ENCODE measurements at regions not wholly inside any gene's neighbourhood (a gene's known extent, or its start where the extent isn't known, plus 50 kb on each side); places are given as distances from the start of the nearest gene placed in this dataset.

DNA sequence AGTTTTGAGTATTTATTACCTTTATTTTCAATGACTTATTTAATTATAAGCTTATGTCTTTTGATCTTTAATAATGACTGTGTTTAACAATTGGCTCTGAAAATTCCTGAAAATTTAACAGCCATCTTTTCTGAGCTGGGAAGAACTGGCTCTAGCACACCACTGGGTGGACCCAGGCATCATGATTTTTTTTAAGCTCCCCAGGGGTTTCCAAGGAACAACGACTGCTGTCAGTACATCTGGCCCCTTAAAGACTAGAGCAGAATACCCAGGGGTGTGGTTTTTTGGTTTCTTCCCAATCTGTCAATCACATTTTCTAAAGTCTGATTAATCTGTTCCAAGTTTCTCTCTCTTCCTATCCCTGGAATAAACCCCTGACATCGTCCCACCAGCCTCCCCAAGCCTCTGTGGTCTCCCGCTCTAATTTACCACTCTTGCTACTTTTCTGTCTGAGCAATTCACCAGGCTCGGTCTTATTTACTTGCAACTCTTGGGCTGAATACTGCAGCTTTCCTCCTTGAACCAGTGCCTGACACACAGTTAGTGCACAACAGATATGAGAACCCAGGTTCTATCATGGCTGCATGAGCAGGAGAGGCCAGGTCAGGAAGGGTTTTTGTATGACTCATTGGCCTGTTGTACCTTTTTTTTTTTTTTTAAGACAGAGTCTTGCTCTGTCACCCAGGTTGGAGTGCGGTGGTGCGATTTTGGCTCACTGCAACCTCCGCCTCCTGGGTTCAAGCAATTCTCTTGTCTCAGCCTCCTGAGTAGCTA lies 321.9 kb downstream of the ZSWIM6 start:
- no peak for DNase-seq

DNA sequence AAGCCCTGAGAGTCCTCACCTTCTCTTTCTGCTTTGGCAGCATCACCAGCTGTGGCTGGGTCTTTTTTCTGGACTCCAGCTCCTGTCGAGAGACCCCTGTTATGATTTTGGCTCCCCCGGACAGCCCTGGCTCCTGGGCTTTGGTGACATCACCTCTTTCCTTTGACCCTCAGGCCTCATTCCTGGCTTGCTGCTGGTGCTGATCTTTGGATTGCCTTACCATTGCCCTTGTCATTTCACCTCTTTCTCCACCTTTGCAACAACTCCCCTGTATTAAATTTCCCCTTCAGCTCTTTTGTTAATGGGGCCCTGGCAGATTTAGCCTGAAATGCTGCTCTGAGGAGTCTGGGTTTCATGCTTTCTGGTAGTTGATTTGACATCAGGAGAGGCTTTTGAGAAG lies 322.8 kb downstream of the ZSWIM6 start:
- DNase-seq: no peak

DNA sequence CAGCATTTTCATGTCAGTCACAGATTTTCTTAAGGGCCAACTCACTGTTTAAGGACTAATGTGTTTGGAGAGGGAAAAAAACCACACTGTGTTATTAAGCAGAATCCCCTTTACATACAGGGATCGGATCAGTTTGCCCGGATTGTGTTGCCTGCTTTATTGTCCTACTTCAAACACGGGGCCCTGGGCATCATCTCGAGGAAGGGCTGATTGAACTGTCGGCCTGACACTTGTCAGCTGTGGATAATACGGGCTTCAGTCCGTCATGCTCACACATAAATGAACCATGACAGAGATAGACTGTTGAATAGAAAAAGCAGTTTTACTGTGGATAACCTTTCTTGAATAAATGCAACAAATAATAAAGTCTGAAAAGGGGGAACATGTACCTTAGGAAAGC lies 325.0 kb downstream of the ZSWIM6 start:
- DNase-seq: no peak

- no peak for DNase-seq
Observed at GRCh38 chr5:61657686-61658085, 325.6 kb downstream of the ZSWIM6 start.

DNA sequence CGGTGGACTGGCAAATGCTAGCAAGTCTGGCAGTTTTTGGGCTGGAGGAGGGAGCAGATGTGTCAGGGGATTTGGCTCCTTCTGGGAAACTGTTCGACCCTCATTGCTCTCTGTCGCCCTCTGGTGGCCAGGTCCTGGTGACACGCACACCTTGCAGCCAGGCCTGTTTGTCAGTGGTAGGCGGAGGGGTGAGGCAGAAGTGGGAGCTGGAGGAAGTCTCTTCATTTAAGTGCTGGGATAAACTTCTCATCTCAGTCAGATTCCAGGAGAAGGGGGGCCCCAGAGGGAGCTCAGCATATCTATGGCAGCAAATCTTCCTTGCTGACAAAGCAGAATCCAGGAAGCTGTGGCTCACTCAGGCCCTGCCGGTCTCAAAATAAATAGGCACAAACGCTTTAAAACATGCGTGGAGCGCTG lies 326.5 kb downstream of the ZSWIM6 start:
- DNase-seq: peak; percentile 86

DNA sequence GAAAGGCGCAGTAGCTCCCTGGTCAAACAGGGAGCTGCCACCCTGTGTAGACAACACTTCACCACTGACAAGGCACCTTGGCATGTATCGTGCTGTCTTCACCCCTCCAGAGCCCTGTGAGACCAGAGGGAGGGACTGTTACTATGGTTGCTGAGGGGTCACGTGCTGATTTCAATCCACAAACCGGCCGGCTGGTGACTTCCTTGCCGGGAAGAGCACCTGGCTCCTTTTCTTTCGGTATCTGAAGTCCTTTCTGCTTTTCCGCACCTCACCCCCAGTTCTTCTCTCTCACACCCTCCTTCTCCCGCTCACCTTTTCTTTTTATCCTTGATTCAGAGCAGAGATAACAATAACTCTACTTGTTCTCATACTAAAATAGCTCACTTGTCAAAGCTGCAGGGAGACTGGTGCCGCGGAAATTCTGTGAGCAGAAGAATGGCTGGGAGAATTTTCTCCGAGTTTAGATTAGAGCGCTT lies 327.2 kb downstream of the ZSWIM6 start:
- DNase-seq: no peak

DNA sequence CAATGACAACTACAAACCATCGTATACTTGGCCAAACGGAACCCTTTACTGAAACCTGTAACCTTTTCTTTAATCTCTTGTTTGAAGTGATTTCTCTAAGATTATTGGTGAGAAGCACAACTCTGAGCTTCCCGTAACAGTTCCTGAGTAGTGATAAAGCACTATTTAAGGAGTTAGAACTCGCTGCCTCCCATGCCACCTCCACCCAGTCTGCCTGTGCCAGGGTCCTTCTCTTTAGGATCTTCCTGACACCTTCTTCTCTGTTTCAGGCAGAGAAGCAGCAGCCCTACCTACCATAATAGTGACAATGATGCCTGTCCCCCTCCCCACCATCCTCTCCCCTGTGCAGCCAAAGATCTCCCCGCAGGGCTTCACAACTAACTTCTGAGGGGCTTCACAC lies 330.6 kb downstream of the ZSWIM6 start:
- DNase-seq: no peak

DNA sequence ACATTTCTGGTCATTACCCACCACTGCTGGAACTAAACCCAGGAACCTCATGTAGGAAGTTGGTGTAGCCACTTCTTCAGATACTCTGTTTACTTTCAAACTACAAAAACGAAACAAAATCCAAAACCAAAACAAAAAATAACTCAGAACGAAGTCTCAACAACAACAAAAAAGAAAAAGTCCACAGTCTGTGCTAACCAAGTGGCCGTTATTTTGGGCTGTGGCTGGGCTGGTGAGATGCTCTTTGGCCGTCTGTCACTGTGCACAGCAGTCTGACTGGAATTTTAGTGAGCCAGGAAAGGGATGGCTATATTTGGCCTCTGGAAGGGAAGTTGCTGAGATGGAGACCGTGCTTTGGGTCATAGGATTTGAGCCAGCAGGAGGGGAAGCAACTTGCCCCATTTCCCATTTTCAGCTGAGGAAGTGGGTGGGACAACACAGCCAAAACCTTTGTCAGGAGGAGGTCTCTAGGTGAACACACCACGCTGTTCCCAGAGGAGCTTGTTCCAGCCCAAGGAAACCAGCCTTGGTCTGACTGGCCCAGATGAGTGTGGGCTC lies 334.1 kb downstream of the ZSWIM6 start:
- no peak for DNase-seq

DNA sequence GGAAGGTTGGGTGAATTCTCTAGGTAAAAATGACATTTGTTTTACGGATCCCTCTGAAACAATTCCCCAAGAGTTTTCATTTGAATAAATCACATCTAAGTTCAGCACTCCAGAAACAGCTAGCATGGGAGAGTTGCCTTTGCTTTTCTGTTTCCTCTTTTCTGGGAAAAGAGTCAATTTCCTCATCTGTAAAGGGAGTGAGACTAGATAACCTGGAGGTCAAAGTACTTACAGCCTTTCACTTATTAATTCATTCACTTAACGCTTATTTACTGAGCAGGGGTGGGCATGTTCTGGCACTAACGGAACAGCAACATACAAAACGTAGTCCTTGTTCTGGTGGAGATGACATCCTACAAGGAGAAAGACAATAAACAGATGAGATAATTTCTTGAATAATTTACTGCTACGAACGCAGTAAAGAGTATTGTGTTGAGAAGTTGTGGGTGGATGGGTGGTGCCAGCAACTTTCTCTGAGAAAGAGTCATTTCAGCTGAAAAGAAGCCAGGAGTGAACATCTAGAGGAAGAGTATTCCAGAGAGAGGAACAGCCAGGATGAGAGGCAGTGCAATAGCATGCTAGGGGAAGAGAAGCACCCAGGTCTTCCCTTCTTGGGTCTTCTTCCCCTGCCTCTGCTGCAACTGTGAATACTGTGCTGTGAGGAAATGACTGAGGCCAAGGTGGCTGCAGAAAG lies 335.6 kb downstream of the ZSWIM6 start:
- no peak for DNase-seq

GRCh38 chr5:61669531-61669930 lies 337.5 kb downstream of the ZSWIM6 start:
- no peak for DNase-seq

DNA sequence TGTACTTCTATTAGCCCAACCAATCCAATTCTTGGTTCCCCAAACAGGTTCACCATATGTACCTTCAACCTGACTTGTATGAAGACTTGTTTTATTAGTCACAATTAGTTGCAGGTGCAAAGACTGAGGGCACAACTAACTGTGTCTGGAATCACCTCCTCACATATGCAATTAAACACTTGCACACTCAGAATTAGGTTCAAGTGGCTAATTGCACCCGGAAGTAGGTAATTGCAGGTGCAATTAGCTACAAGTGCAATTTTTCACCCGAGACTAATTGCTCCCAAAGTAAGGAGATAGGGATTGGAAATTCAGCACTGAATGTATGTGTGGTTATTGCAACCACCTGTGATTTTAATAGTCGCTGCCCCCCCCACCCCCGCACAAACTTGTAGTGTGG lies 338.9 kb downstream of the ZSWIM6 start:
- DNase-seq: no peak

- DNase-seq: no peak
Observed at GRCh38 chr5:61673007-61673735, 341.1 kb downstream of the ZSWIM6 start.

GRCh38 chr5:61674378-61674777 lies 342.3 kb downstream of the ZSWIM6 start:
- DNase-seq: no peak

DNA sequence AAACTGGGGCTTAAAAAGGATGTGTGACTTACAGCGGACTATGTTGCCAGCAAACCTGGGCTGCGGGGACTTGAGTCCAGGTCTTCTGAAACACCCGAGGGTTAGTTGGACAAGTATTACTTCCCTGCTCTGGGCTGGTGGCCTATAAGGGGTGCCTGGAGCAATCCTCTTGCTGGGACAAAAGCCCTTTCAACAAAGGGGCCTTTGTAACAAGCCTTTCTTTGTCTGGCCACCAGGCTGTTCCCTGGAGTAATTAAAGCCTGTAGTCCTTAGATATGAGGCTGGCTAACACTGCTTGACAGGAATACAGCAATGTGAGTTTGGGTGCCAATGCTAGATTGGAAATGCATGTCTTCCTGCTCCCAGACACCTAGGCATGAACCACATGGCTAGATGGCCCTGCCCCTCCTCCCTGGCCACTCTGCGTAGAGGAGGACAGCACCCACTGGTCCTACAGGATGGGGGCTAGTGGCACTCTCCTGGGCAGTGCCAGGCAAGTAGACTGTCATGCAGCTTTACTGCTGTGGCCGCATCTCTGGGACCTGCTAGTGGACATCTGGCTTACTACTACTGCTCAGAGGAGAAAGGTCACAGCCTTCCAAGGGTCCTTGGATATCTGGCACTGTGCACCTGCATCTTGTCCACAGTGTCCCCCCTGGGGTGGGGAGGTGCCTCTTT lies 343.1 kb downstream of the ZSWIM6 start:
- no peak for DNase-seq

GRCh38 chr5:61677220-61677619 lies 345.2 kb downstream of the ZSWIM6 start:
- no peak for DNase-seq

- DNase-seq: no peak
Observed at GRCh38 chr5:61678966-61679365, 346.9 kb downstream of the ZSWIM6 start.

- DNase-seq: no peak
Observed at GRCh38 chr5:61679562-61679961, 347.5 kb downstream of the ZSWIM6 start.

DNA sequence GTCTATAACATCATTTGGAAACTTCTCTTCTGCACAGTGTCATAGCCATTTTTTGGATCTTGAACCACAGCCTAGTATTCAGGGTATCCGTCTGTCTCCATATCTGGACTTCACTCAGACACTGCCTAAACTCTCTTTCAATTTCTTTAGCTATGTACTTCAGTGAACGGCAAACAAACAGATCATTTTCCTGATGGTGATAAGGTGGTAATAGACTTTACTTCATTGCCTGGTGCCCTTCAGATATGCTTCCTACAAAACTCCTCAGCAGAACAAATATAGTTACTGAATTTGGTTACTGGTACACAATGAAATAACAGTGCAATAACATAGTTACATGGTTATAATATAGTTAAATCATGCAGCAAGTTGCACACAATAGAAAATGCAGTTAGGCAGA lies 348.2 kb downstream of the ZSWIM6 start:
- no peak for DNase-seq

DNA sequence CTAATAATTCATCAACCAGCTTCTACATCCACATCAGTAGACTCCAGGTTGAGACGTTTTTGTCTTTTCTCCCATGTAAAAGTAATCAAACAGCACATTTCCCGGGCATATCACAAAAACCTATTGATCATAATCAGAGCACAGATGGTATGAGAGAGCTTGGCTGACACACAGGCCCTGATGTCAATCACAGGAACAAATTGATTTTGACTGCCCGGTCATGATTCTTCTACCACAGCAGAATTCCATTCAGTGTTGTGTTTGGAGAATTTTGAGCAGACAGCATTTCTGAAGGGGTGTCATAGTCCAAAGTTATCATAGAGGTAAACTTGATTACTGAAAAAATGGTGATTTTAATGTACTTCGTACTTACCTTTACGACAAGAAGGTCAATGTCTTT lies 351.1 kb downstream of the ZSWIM6 start:
- no peak for DNase-seq

DNA sequence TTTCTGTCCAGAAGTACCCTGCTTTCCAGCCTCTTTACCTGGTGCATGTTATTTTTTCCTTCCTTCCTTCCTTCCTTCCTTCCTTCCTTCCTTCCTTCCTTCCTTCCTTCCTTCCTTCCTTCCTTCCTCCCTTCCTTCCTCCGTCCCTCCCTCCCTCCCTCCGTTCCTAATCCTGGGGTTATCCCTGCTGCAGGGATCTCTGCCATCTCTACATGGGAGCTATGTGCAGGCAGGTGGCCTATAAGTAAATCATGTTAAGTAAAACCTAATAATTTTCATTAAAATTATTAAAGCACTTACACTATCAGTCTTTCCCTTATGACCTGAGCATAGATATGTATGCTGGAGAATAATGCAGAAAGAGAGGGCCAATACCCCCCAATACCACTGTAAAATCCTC lies 351.9 kb downstream of the ZSWIM6 start:
- DNase-seq: no peak

DNA sequence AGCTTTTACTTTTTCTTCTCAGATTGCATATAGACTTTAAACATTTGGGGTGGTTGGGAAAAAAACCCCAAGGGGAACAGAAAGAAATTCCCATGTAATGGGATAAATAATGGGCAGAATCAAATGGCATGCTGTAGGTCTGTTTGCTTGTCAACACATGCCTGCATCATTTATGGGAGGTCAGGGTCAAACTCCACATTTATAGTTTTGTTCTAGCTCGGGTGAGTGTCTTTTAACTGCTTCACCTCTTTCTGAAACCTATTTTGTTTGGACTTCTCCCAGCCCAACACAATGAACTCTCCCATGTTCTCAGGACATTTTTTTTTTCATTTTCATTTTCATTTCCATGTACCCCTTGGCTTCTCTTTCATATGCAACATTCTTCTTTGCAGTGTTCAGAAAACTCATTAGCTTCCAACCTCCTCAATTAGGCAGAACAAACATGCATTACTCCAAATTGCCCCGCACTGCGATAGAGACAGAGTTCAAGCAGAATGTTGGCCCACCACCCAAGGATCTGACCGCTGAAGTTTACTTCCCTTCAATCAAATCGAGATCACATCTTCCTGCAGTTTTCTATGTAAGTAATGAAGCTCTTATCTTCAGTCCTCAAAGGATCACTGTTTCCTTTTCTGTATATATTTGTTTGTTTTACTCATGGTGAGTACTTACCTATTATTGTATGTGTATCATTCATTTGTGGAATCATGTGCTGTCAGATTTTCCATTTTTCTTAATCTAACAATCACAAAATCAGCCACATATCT lies 354.6 kb downstream of the ZSWIM6 start:
- no peak for DNase-seq

- DNase-seq: no peak
Observed at GRCh38 chr5:61687371-61687770, 355.3 kb downstream of the ZSWIM6 start.
